ENCODE measurements at regions not wholly inside any gene's neighbourhood (a gene's known extent, or its start where the extent isn't known, plus 50 kb on each side); places are given as distances from the start of the nearest gene placed in this dataset.

GRCh38 chr6:168189200-168190013 is 110.4 kb upstream of the FRMD1 start:
- in situ Hi-C loops (cut with MboI) (no loop called here), intact Hi-C loops (cut with micrococcal nuclease) (loop anchor here (10.0 kb wide), 1 partner anchor 695 kb away; no protein-coding TSS in a partner anchor)
- Histone ChIP-seq H3K27ac (ENCODE audit: extremely low read depth, low read depth, low read length) (no peak overlapping the region), H3K79me2 (ENCODE audit: control insufficient read depth, insufficient read depth, low read length) (no peaks in the 10 kb centered on the region), H3K9me3 (replicated peaks; ENCODE audit: control insufficient read depth, insufficient read depth, low read depth, low read length) (no peaks in the 10 kb centered on the region), H4K20me1 (replicated peaks; ENCODE audit: control insufficient read depth, insufficient read depth, low read length) (peaks cover 13% of the 10 kb centered on the region), H2AFZ (ENCODE audit: low read depth, low read length) (no peak overlapping the region), H3K9ac (ENCODE audit: insufficient read depth in 1 of 2, low read depth in 2 of 2, low read length in 2 of 2) (peak overlapping the region in 1 of 2 experiments; percentile 17; a peak in 1 of 4 replicates), H3K36me3 (ENCODE audit: control insufficient read depth, insufficient read depth, low read length) (no peaks in the 10 kb centered on the region), H3K4me2 (ENCODE audit: insufficient read depth, low read length) (no peak overlapping the region), H3K4me1 (replicated peaks in 1 of 2; ENCODE audit: control insufficient read depth in 2 of 2, insufficient read depth in 2 of 2, low read length in 2 of 2) (peaks cover 0 to 7% of the 10 kb centered on the region in 2 experiments; a peak in 1 of 5 replicates), H3K27me3 (ENCODE audit: control insufficient read depth in 2 of 2, insufficient read depth in 2 of 2, low read length in 2 of 2) (peaks cover 37 to 56% of the 10 kb centered on the region in 2 experiments), H3K9me1 (ENCODE audit: control insufficient read depth, insufficient read depth, low read length) (no peaks in the 10 kb centered on the region), H3K4me3 (no peak overlapping the region)
- ATAC-seq: no peak
- 5% methylated on average over 10 of the region's 10 CpGs for WGBS (ENCODE audit: insufficient coverage, low coverage, missing lambda C conversion rate)
- no peak for FAIRE-seq
- no peak for TF ChIP-seq PATZ1 (CRISPR knock-in tag; IDR thresholded peaks at IDR 0.05; ENCODE audit: borderline replicate concordance)
- TF ChIP-seq JUND (IDR thresholded peaks at IDR 0.05; ENCODE audit: borderline replicate concordance, low read depth, low read length): no peak
- TF ChIP-seq JUND (tag; IDR thresholded peaks at IDR 0.05; ENCODE audit: borderline replicate concordance, low read depth, low read length): no peak
- TF ChIP-seq PKNOX1 (IDR thresholded peaks at IDR 0.05): no peak
- TF ChIP-seq RREB1 (CRISPR knock-in tag; IDR thresholded peaks at IDR 0.05): no peak
- TF ChIP-seq ZNF717 (CRISPR knock-in tag; IDR thresholded peaks at IDR 0.05): no peak
- CTCF ChIA-PET (ENCODE audit: low intra/inter-chr PET ratio): no interaction called here
- DNase-seq (ENCODE audit: extremely low read depth in 1 of 4, low spot score in 3 of 4): no peak
- BruUV-seq (replicated peaks): no TSS peak
- POLR2A ChIA-PET: interaction anchor here (0.8 kb wide), 1 partner anchor 10 kb away, joined by 4 read pairs; no protein-coding TSS in a partner anchor
